ENCODE measurements at regions not wholly inside any gene's neighbourhood (a gene's known extent, or its start where the extent isn't known, plus 50 kb on each side); places are given as distances from the start of the nearest gene placed in this dataset.

GRCh38 chr5:20466512-20466911 is 478.5 kb upstream of the CDH18 start:
- no peak for DNase-seq (ENCODE audit: low read depth, low spot score)

DNA sequence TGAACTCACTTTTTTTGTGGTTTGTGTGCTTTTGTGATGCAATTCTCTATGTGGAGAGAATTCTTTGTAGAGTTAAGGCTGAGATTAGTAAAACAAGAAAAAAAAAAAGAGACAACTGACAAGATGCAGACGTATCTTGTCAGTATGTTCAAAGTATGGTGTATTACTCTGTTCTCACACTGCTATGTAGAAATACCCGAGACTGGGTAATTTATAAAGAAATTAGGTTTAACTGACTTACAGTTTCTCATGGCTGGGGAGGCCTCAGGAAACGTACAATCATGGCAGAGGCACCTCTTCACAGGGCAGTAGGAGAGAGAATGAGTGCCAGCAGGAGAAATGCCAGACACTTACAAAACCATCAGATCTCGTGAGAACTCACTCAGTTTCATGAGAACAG is 475.2 kb upstream of the CDH18 start:
- DNase-seq (ENCODE audit: low read depth, low spot score) = no peak

GRCh38 chr5:20446121-20446520 is 458.1 kb upstream of the CDH18 start:
- DNase-seq (ENCODE audit: low read depth, low spot score) = no peak

- no peak for DNase-seq (ENCODE audit: low read depth, low spot score)
Observed at GRCh38 chr5:20445326-20445860, 457.4 kb upstream of the CDH18 start.

- DNase-seq (ENCODE audit: low read depth, low spot score) = no peak
Observed at GRCh38 chr5:20434786-20435185, 446.8 kb upstream of the CDH18 start.

DNA sequence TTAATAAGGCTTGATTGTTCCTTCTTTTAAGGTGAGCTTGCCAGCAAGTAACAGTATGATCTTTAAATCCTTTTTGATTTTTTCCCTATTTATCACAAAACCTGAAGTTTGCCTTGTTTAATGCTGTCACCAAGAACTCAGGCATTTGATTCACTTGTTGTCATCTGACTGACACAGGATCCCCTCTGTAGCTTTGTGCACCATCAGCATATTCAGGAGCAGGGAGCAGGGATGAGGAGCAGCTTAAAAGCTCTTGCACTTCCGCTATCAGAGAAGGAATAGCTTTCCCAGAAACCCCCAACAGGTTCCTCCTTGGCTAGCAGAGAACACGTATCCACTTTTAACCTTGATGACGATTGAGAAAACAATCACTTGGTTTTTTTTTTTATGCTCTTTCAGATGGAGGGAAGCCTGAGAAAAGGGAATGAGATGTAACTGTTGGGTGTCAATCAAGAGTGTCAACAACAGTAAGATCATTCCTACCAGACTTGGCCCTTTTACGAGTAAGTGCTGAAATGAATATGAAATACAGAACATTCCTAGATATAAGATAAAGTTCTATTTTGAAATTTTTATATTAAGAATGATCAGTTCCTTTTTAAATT is 433.1 kb upstream of the CDH18 start:
- no peak for DNase-seq (ENCODE audit: low read depth, low spot score)

All from iPS DF 19.7 (cell line).